ENCODE measurements at regions not wholly inside any gene's neighbourhood (a gene's known extent, or its start where the extent isn't known, plus 50 kb on each side); places are given as distances from the start of the nearest gene placed in this dataset.
"Not testable (repeated sequence)": the region's sequence is repeated elsewhere in the genome, so short reads cannot be mapped to it uniquely, and the experiment has no call there.

- no peak for TF ChIP-seq ZFX (IDR thresholded peaks at IDR 0.05)
- TF ChIP-seq, protein P1, sequence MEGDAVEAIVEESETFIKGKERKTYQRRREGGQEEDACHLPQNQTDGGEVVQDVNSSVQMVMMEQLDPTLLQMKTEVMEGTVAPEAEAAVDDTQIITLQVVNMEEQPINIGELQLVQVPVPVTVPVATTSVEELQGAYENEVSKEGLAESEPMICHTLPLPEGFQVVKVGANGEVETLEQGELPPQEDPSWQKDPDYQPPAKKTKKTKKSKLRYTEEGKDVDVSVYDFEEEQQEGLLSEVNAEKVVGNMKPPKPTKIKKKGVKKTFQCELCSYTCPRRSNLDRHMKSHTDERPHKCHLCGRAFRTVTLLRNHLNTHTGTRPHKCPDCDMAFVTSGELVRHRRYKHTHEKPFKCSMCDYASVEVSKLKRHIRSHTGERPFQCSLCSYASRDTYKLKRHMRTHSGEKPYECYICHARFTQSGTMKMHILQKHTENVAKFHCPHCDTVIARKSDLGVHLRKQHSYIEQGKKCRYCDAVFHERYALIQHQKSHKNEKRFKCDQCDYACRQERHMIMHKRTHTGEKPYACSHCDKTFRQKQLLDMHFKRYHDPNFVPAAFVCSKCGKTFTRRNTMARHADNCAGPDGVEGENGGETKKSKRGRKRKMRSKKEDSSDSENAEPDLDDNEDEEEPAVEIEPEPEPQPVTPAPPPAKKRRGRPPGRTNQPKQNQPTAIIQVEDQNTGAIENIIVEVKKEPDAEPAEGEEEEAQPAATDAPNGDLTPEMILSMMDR (conservative IDR thresholded peaks at IDR 0.05), result peak; percentile 93
- no peak overlapping the region for H3K27ac ChIP-seq
Observed at GRCh38 chr1:245079021-245079609, 75.7 kb upstream of the KIF26B start.

DNA sequence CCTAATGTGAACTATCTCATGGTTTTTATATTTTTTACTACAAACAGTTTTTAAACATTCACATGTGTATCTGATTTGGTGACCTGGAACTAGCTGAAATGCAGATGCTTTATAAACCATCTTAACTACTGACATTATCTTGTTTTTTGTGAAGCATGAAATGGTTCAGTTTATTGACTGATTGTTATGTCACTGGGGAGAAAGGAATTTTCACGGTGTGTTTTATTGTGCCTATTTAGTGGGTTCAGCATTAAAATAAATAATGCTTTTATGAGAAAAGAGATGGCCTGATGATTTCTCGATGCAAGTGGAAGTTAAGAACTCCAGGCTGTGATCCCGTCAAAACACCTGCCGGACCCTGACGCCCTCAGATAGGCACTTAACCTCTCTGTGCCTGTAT is 79.9 kb upstream of the KIF26B start:
- H3K27ac ChIP-seq, result no peak overlapping the region
- no peak for TF ChIP-seq ZFX (IDR thresholded peaks at IDR 0.05)
- TF ChIP-seq, protein P1 (conservative IDR thresholded peaks at IDR 0.05), result no peak

DNA sequence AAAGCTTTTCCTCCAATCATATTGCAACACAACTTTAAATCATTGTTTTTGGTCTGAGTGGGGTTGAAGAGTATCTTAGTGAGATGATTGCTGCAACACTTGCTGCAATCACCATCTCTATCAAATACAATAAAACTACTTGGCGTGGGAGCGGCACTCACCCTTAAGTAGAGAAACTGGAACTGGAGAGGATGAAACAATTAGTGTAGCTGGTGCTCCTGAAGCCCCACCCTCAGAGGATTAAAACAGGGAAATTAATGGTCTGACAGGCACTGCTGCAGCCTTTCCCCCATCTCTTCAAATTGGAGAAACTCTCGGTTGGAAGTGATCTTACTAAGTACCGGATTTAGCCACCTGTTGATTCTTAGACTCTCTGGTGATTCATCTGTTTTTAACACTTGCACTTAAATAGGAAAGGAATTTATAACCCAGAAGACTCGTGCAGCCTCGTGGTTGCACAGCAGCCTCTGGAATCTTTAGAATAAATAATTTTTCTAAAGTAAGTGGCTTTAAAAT is 80.5 kb upstream of the KIF26B start:
- H3K27ac ChIP-seq, result no peak overlapping the region
- TF ChIP-seq ZFX (IDR thresholded peaks at IDR 0.05), result no peak
- TF ChIP-seq, protein P1 (conservative IDR thresholded peaks at IDR 0.05), result no peak

DNA sequence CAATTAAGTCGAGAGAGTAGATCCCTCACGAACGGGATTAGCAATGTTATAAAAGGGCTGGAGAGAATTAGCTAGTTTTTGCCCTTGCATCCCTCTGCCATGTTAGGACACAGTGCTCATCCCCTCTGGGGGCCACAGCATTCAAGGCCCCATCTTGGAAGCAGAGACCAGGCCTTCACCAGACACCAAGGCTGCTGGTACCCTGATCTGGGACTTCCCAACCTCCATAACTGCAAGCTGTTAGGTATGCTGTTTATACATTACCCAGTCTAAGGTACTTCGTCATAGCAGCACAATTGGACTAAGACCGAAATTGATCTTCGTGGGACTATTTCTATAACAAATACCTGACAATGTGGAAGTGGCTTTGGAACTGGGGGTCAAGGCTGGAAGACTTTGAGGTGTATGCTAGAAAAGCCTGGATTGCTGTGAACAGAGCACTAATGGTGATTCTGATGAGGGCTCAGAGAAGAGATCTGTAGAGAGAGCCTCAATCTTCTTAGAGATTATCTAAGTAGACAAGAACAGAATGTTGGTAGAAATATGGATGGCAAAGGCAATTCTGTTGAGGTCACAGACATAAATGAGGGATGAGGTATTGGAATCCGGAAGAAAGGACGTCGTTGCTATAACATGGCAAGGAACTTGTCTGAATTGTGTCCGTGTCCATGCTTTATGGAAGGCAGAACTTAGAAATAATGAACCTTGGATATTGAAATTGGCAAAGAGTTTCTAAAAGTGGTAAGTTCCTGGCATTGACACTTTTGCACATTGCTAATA is 83.8 kb upstream of the KIF26B start:
- no peak for TF ChIP-seq ZFX (IDR thresholded peaks at IDR 0.05)
- TF ChIP-seq, protein P1 (conservative IDR thresholded peaks at IDR 0.05), result no peak
- no peak overlapping the region for H3K27ac ChIP-seq

GRCh38 chr1:245067257-245067656 is 87.5 kb upstream of the KIF26B start:
- no peak for TF ChIP-seq ZFX (IDR thresholded peaks at IDR 0.05)
- TF ChIP-seq, protein P1 (conservative IDR thresholded peaks at IDR 0.05), result no peak
- no peak overlapping the region for H3K27ac ChIP-seq

DNA sequence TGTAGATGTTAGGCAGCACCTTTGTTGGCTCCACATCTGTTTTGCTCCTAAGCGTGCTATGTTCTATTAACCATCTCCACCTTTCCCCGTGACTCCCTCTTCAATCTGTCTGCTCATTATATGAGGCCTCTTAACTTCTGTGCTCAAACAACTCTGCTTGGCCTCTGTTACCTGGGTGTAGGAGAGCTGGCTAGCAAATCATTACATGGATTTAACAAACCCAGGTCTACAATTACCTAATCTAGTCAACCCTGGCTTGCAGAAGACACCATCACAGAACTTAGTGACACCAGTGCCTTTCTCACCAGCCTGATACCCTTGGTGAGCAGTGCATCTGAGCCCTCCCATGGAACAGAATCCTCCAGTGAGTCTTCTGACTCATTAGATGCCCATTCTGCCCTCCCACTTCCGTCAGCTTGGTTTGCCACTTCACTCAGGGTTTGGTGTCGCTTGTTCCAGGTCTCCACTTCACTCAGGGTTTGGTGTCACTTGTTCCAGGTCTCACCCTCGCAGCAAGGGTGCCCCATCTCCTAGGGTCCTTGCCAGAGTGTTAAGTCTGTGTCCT is 92.0 kb upstream of the KIF26B start:
- no peak overlapping the region for H3K27ac ChIP-seq
- TF ChIP-seq, protein P1 (conservative IDR thresholded peaks at IDR 0.05), result no peak
- TF ChIP-seq ZFX (IDR thresholded peaks at IDR 0.05), result no peak

GRCh38 chr1:245061808-245062207 is 93.0 kb upstream of the KIF26B start:
- not testable (repeated sequence) for H3K27ac ChIP-seq

Data from C4-2B (cell line).